PFSK-1 (cell line): ENCODE measurements at regions not wholly inside any gene's neighbourhood (a gene's known extent, or its start where the extent isn't known, plus 50 kb on each side); places are given as distances from the start of the nearest gene placed in this dataset.

Experiments used
- FOXP2 ChIP-seq: optimal IDR thresholded peaks from 2 replicates; pipeline ENCODE3; 2011; ENCODE audit warnings: borderline replicate concordance, control low read depth, inconsistent platforms; ENCODE audit not compliant: insufficient read depth; ENCODE audit errors: extremely low read length, extremely low read depth
- POLR2AphosphoS5 ChIP-seq: IDR thresholded peaks from 2 replicates; pipeline ENCODE4 v1.6.1; 2012; ENCODE audit warnings: low read depth, mild to moderate bottlenecking, control low read depth, low read length, moderate library complexity
- SIN3A ChIP-seq: IDR thresholded peaks from 2 replicates; pipeline ENCODE4 v1.6.1; 2012; ENCODE audit warnings: mild to moderate bottlenecking, low read length, moderate library complexity, borderline replicate concordance; ENCODE audit not compliant: insufficient read depth
- TAF1 ChIP-seq: IDR thresholded peaks from 2 replicates; pipeline ENCODE4 v1.6.1; 2012; ENCODE audit warnings: low read length, control low read depth, borderline replicate concordance; ENCODE audit not compliant: insufficient read depth
- TF ChIP-seq, protein P1 (sequence below), 2 experiments: IDR thresholded peaks; 2 replicates each; pipeline versions ENCODE4 v1.6.1 to v1.8.0; 2011 to 2012; ENCODE audit warnings: low read depth in 2 of 2, low read length in 2 of 2, control low read depth in 1 of 2, inconsistent platforms in 1 of 2, mild to moderate bottlenecking in 1 of 2, moderate library complexity in 1 of 2; ENCODE audit not compliant: insufficient read depth in 1 of 2

DNA sequence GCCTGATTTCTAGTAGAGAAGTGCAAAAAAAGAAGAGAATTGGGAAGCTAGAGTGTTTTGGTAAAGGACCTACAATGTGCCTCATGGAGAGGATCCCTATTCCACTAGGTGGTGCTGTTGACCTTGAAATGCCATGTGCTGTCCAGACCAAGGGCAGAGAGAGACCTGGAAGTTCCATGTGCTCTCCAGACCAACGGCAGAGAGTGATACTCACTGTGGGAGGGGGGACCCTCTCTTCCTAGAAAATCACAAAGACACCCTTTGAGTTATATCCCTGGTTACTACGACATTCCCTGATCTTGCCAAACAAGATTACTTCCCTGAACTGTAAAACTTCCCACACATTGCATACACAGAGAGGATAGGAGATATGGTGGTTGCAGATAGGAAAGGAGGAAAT is 212.7 kb upstream of the ZNF804B start:
- TF ChIP-seq TAF1 (no peak), SIN3A (no peak), FOXP2 (no peak), POLR2AphosphoS5 (no peak)
- TF ChIP-seq, protein P1, sequence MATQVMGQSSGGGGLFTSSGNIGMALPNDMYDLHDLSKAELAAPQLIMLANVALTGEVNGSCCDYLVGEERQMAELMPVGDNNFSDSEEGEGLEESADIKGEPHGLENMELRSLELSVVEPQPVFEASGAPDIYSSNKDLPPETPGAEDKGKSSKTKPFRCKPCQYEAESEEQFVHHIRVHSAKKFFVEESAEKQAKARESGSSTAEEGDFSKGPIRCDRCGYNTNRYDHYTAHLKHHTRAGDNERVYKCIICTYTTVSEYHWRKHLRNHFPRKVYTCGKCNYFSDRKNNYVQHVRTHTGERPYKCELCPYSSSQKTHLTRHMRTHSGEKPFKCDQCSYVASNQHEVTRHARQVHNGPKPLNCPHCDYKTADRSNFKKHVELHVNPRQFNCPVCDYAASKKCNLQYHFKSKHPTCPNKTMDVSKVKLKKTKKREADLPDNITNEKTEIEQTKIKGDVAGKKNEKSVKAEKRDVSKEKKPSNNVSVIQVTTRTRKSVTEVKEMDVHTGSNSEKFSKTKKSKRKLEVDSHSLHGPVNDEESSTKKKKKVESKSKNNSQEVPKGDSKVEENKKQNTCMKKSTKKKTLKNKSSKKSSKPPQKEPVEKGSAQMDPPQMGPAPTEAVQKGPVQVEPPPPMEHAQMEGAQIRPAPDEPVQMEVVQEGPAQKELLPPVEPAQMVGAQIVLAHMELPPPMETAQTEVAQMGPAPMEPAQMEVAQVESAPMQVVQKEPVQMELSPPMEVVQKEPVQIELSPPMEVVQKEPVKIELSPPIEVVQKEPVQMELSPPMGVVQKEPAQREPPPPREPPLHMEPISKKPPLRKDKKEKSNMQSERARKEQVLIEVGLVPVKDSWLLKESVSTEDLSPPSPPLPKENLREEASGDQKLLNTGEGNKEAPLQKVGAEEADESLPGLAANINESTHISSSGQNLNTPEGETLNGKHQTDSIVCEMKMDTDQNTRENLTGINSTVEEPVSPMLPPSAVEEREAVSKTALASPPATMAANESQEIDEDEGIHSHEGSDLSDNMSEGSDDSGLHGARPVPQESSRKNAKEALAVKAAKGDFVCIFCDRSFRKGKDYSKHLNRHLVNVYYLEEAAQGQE (IDR thresholded peaks at IDR 0.05; ENCODE audit: insufficient read depth in 1 of 2, low read depth in 2 of 2, low read length in 2 of 2) = no peak

DNA sequence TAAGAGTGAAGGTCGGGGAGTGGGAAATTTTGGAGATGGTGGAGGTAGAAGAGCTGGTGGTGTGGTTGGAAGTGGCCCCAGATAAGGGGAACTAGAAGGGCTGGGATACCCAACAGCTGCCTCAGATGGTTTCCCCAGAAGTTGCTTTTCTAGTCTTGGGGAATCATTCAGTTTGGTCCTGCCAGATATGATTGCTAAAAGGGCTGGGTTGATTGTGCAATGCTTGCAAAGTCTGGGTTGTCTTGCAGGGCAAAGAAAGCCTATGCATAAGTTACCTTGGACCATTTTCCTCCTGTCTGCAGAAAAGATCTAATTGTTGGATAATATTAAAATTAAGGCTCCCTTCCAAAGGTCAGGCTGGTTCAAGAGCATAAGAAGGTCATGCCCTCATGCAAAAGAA is 213.8 kb upstream of the ZNF804B start:
- TF ChIP-seq FOXP2 (no peak), SIN3A (no peak), POLR2AphosphoS5 (no peak), TAF1 (no peak)
- TF ChIP-seq, protein P1 (IDR thresholded peaks at IDR 0.05; ENCODE audit: insufficient read depth in 1 of 2, low read depth in 2 of 2, low read length in 2 of 2) = no peak

DNA sequence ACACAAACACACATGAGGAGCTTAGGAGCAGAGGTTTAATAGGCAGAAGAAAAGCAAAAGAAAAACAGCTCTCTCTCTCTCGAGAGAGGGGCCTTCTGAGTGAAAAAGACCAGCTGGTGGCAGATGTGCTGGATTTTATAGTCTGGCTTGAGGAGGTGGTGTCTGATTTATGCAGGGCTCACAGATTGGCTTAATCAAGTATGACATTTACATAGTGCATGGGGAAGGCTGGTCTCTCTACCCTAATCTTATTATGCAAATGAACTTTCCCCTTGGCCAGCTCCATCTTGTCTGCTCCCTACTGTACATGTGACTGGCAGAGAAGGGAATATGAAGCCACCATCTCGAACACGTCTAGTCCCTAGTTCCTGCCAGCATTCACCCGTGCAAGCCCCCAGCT is 219.5 kb upstream of the ZNF804B start:
- no peak for TF ChIP-seq POLR2AphosphoS5
- TF ChIP-seq, protein P1 (IDR thresholded peaks at IDR 0.05; ENCODE audit: insufficient read depth in 1 of 2, low read depth in 2 of 2, low read length in 2 of 2) = no peak
- TF ChIP-seq TAF1 = no peak
- TF ChIP-seq FOXP2 = no peak
- no peak for TF ChIP-seq SIN3A

DNA sequence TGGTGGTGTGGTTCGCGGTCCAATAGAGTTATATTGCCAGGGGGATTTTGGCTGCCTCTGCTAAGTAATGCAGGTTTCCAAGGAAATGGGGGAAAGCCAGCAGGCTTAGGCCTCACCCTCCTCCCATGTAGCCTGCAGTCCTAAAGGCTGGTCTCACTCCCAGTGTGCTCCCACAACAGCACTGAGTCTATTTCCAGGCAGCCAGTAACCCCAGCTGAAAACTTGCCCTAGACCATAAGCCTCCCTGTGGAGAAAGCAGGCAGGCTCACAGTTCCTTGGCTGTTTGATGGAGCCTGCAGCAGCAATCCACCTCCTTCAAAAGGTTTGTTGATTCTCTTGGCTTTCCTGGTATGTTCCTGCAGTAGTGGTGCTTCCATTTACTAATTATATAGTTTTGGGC is 220.0 kb upstream of the ZNF804B start:
- TF ChIP-seq TAF1 (no peak), POLR2AphosphoS5 (no peak), SIN3A (no peak), FOXP2 (no peak)
- TF ChIP-seq, protein P1 (IDR thresholded peaks at IDR 0.05; ENCODE audit: insufficient read depth in 1 of 2, low read depth in 2 of 2, low read length in 2 of 2) = no peak

DNA sequence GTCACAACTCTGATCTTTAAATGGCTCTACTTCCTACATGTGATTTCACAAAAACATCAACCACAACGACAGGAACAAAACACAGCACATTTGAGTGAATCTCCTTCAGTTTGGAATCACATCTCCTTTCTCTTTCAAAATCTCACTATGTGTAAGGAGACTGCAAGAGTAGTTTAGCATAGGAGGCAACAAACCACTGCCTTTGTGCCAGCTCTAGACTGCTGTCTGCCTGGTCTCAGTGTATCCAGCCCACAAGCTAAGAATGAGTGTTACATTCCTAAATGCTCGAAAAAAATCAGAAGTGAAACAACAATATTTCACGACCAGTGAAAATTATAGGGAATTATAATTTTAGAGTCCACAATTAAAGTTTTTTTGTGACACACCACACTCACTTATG is 217.0 kb upstream of the STEAP4 start:
- TF ChIP-seq FOXP2 (no peak), TAF1 (no peak), POLR2AphosphoS5 (no peak), SIN3A (no peak)
- TF ChIP-seq, protein P1 (IDR thresholded peaks at IDR 0.05; ENCODE audit: insufficient read depth in 1 of 2, low read depth in 2 of 2, low read length in 2 of 2) = no peak
